Neural progenitor cell (in vitro differentiated cells): ENCODE measurements at regions not wholly inside any gene's neighbourhood (a gene's known extent, or its start where the extent isn't known, plus 50 kb on each side); places are given as distances from the start of the nearest gene placed in this dataset.

Experiments
- CTCF ChIP-seq: fragments of 200-600 bp; sonication (generic); IDR thresholded peaks from 2 replicates; pipeline ENCODE4 v1.5.1; 2017; ENCODE audit warnings: antibody characterized with exemption, mild to moderate bottlenecking
- EZH2phosphoT487 ChIP-seq: fragments of 200-600 bp; sonication (generic); IDR thresholded peaks from 2 replicates; pipeline ENCODE4 v1.6.1; 2017; ENCODE audit warnings: antibody characterized with exemption

DNA sequence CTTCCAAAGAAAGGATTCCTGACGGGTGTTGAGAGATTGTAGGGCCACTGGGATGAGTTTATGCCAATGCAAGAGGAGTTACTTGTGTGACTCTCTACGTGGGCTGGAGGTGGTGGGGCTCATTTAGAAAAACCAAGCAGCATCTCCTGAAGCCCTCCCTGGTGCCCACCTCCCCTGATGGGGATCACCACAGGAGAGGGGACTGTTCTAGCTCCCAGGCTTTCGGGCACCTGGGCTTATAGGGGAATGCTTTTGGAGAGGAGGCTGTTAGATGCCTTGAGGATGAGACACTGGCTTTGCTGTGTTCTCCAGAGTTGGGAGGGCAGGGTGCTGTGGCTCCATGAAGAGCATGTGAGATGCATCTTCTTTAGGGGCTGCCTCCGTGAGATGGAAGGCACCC is 65.0 kb downstream of the IRX1 start:
- TF ChIP-seq CTCF (no peak), EZH2phosphoT487 (no peak)
